ENCODE measurements at regions not wholly inside any gene's neighbourhood (a gene's known extent, or its start where the extent isn't known, plus 50 kb on each side); places are given as distances from the start of the nearest gene placed in this dataset.

- no peaks in the 10 kb centered on the region for H3K27me3 ChIP-seq (ENCODE audit: insufficient read depth, low read depth)
- intact Hi-C loops (cut with micrococcal nuclease; ENCODE audit: unreplicated experiment), result no loop called here
- H3K9me3 ChIP-seq (ENCODE audit: insufficient read depth, low read depth), result no peaks in the 10 kb centered on the region
- no peaks in the 10 kb centered on the region for H4K20me1 ChIP-seq (ENCODE audit: insufficient read depth)
- H3K36me3 ChIP-seq (ENCODE audit: low read depth), result no peaks in the 10 kb centered on the region
- ChIA-PET CTCF (no interaction called here), POLR2A (ENCODE audit: unreplicated experiment) (no interaction called here)
- no peaks in the 10 kb centered on the region for H3F3A ChIP-seq (ENCODE audit: insufficient read depth, low read depth)
- H3K27ac ChIP-seq, result no peak overlapping the region
- no peak overlapping the region for H3K4me2 ChIP-seq
- TF ChIP-seq EZH2 (IDR thresholded peaks at IDR 0.05; ENCODE audit: low read depth) (no peak), CTCF (conservative IDR thresholded peaks at IDR 0.05) (no peak)
- no peak overlapping the region for H2AFZ ChIP-seq
- H3K9me2 ChIP-seq (ENCODE audit: insufficient read depth), result no peaks in the 10 kb centered on the region
- no peaks in the 10 kb centered on the region for H3K4me1 ChIP-seq (replicated peaks; ENCODE audit: insufficient read depth)
- DNase-seq, result no peak
- H3K4me3 ChIP-seq, result no peak overlapping the region
- no TSS peak for BruUV-seq (replicated peaks)
- no peaks in the 10 kb centered on the region for H3K79me2 ChIP-seq (ENCODE audit: low read depth)
Observed at GRCh38 chr4:71136071-71136470, 142.6 kb downstream of the DCK start.

GRCh38 chr4:71138007-71138615, 144.7 kb downstream of the DCK start:
- BruUV-seq (replicated peaks), result no TSS peak
- Histone ChIP-seq H3K4me3 (no peak overlapping the region), H3K4me1 (replicated peaks; ENCODE audit: insufficient read depth) (no peaks in the 10 kb centered on the region), H3K27ac (no peak overlapping the region), H3F3A (ENCODE audit: insufficient read depth, low read depth) (no peaks in the 10 kb centered on the region), H4K20me1 (ENCODE audit: insufficient read depth) (no peaks in the 10 kb centered on the region), H3K36me3 (ENCODE audit: low read depth) (no peaks in the 10 kb centered on the region), H2AFZ (no peak overlapping the region), H3K79me2 (ENCODE audit: low read depth) (no peaks in the 10 kb centered on the region), H3K27me3 (ENCODE audit: insufficient read depth, low read depth) (no peaks in the 10 kb centered on the region), H3K9me2 (ENCODE audit: insufficient read depth) (no peaks in the 10 kb centered on the region), H3K4me2 (no peak overlapping the region), H3K9me3 (ENCODE audit: insufficient read depth, low read depth) (no peaks in the 10 kb centered on the region)
- ChIA-PET POLR2A (ENCODE audit: unreplicated experiment) (no interaction called here), CTCF (no interaction called here)
- intact Hi-C loops (cut with micrococcal nuclease; ENCODE audit: unreplicated experiment), result no loop called here
- no peak for DNase-seq
- TF ChIP-seq CTCF (conservative IDR thresholded peaks at IDR 0.05), result no peak
- no peak for TF ChIP-seq EZH2 (IDR thresholded peaks at IDR 0.05; ENCODE audit: low read depth)

- Histone ChIP-seq H3K9me2 (ENCODE audit: insufficient read depth) (no peaks in the 10 kb centered on the region), H3K27ac (no peak overlapping the region), H3K4me2 (no peak overlapping the region), H4K20me1 (ENCODE audit: insufficient read depth) (no peaks in the 10 kb centered on the region), H3K4me1 (replicated peaks; ENCODE audit: insufficient read depth) (no peaks in the 10 kb centered on the region), H3K9me3 (ENCODE audit: insufficient read depth, low read depth) (no peaks in the 10 kb centered on the region), H3K27me3 (ENCODE audit: insufficient read depth, low read depth) (no peaks in the 10 kb centered on the region), H3K4me3 (no peak overlapping the region), H3K79me2 (ENCODE audit: low read depth) (no peaks in the 10 kb centered on the region), H2AFZ (no peak overlapping the region), H3K36me3 (ENCODE audit: low read depth) (no peaks in the 10 kb centered on the region), H3F3A (ENCODE audit: insufficient read depth, low read depth) (no peaks in the 10 kb centered on the region)
- POLR2A ChIA-PET (ENCODE audit: unreplicated experiment), result no interaction called here
- intact Hi-C loops (cut with micrococcal nuclease; ENCODE audit: unreplicated experiment), result no loop called here
- CTCF ChIA-PET, result no interaction called here
- BruUV-seq (replicated peaks), result no TSS peak
- no peak for DNase-seq
- TF ChIP-seq CTCF (conservative IDR thresholded peaks at IDR 0.05), result no peak
- no peak for TF ChIP-seq EZH2 (IDR thresholded peaks at IDR 0.05; ENCODE audit: low read depth)
Observed at GRCh38 chr4:71140563-71140962, 147.1 kb downstream of the DCK start.

Data from PC-9 (cell line).